Ovary (tissue), 3 donors: ENCODE measurements at regions not wholly inside any gene's neighbourhood (a gene's known extent, or its start where the extent isn't known, plus 50 kb on each side); places are given as distances from the start of the nearest gene placed in this dataset.

Experiments
- EP300 ChIP-seq: sonication (generic); formaldehyde crosslinking; IDR thresholded peaks from one replicate; pipeline ENCODE4 v1.6.1; 2017; ENCODE audit warnings: antibody characterized with exemption
- POLR2A ChIP-seq: fragments of 450-650 bp; IDR thresholded peaks from one replicate; pipeline ENCODE4 v1.6.1; 2017; ENCODE audit warnings: antibody characterized with exemption, mild to moderate bottlenecking, moderate library complexity
- TF ChIP-seq, protein P1 (sequence below), 3 donors: fragments of 450-650 bp in 2 of 3; fragments of 200-600 bp in 1 of 3; IDR thresholded peaks; one replicate each; pipeline versions ENCODE4 v1.5.1 to v1.8.0; 2016 to 2022; ENCODE audit warnings: antibody characterized with exemption in 3 of 3, mild to moderate bottlenecking in 1 of 3
- donor health status: DM: no; HTN: no; CAD: no.

DNA sequence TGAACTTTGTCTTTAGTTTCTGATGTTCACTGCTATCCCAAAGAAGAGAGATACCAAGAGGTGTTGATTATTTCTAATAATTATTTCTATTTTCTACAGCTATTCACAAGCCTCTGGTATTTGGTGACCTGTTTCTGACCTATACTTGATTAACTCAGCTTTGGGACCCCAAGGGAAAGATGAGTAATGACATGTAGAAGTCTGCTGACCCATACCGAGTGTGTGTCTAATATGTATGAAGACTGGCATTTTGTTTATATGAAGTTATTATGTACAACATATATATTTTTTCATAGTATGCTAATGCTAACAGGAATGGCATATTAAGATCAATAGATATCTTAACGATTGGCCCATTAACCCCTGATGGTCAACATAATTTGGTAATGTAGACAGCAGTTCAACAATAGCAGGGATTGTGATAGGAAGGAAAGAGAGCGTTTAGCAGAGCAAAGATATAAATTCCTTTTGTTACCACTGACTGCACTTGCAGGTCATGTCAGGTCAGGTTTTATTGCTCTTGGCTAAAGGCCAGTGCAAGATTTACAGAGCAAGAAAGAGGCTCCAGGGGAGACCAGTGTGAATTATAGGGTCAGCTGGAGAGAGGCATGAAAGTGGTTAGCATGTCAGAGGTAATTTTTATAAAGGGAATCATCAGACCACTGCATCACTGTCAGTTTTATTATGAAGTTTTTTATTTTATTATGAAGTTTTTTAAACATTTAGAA lies 94.7 kb upstream of the DIPK2B start:
- TF ChIP-seq POLR2A: no peak
- TF ChIP-seq, protein P1, sequence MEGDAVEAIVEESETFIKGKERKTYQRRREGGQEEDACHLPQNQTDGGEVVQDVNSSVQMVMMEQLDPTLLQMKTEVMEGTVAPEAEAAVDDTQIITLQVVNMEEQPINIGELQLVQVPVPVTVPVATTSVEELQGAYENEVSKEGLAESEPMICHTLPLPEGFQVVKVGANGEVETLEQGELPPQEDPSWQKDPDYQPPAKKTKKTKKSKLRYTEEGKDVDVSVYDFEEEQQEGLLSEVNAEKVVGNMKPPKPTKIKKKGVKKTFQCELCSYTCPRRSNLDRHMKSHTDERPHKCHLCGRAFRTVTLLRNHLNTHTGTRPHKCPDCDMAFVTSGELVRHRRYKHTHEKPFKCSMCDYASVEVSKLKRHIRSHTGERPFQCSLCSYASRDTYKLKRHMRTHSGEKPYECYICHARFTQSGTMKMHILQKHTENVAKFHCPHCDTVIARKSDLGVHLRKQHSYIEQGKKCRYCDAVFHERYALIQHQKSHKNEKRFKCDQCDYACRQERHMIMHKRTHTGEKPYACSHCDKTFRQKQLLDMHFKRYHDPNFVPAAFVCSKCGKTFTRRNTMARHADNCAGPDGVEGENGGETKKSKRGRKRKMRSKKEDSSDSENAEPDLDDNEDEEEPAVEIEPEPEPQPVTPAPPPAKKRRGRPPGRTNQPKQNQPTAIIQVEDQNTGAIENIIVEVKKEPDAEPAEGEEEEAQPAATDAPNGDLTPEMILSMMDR (IDR thresholded peaks at IDR 0.05): no peak
- no peak for TF ChIP-seq EP300
